GM21717 (cell line): ENCODE measurements at regions not wholly inside any gene's neighbourhood (a gene's known extent, or its start where the extent isn't known, plus 50 kb on each side); places are given as distances from the start of the nearest gene placed in this dataset.

Source experiments
- ATAC-seq: cut with Tn5 transposase; IDR thresholded peaks from one replicate; pipeline ENCODE4 v1.9.1; 2021; ENCODE audit warnings: mild to moderate bottlenecking, moderate library complexity; ENCODE audit not compliant: unreplicated experiment

GRCh38 chr6:87909849-87910248 lies 137.8 kb upstream of the SPACA1 start:
- no peak for ATAC-seq

- no peak for ATAC-seq
Measured at GRCh38 chr6:87908978-87909811, 138.4 kb upstream of the SPACA1 start.

GRCh38 chr6:87907521-87907920 lies 140.1 kb upstream of the SPACA1 start:
- peak; percentile 46 for ATAC-seq

- peak; percentile 74 for ATAC-seq
Measured at GRCh38 chr6:87905101-87905641, 142.5 kb upstream of the SPACA1 start.

- ATAC-seq, result no peak
Measured at GRCh38 chr6:87904011-87904410, 143.6 kb upstream of the SPACA1 start.

- ATAC-seq, result no peak
Measured at GRCh38 chr6:87903323-87903722, 144.3 kb upstream of the SPACA1 start.

GRCh38 chr6:87902383-87902782 lies 145.3 kb upstream of the SPACA1 start:
- no peak for ATAC-seq

- ATAC-seq, result no peak
Measured at GRCh38 chr6:87901613-87902012, 146.0 kb upstream of the SPACA1 start.

- no peak for ATAC-seq
Measured at GRCh38 chr6:87900160-87900698, 147.4 kb upstream of the SPACA1 start.

GRCh38 chr6:87899499-87900147 lies 148.0 kb upstream of the SPACA1 start:
- ATAC-seq, result no peak

- ATAC-seq, result no peak
Measured at GRCh38 chr6:87897663-87898062, 150.0 kb upstream of the SPACA1 start.

- no peak for ATAC-seq
Measured at GRCh38 chr6:87897013-87897412, 150.6 kb upstream of the SPACA1 start.

- ATAC-seq, result no peak
Measured at GRCh38 chr6:87887266-87887665, 160.4 kb upstream of the SPACA1 start.

GRCh38 chr6:87884203-87884602 lies 163.4 kb upstream of the SPACA1 start:
- ATAC-seq, result no peak

GRCh38 chr6:87881342-87881895 lies 166.2 kb upstream of the SPACA1 start:
- ATAC-seq, result no peak

GRCh38 chr6:87879132-87879861 lies 168.3 kb upstream of the SPACA1 start:
- peak; percentile 88 for ATAC-seq

- ATAC-seq, result no peak
Measured at GRCh38 chr6:87875781-87876180, 171.9 kb upstream of the SPACA1 start.

GRCh38 chr6:87873556-87873955 lies 171.5 kb upstream of the AKIRIN2 start:
- no peak for ATAC-seq

GRCh38 chr6:87870556-87870955 lies 168.5 kb upstream of the AKIRIN2 start:
- no peak for ATAC-seq

- no peak for ATAC-seq
Measured at GRCh38 chr6:87869064-87869905, 167.3 kb upstream of the AKIRIN2 start.
